ENCODE measurements at regions not wholly inside any gene's neighbourhood (a gene's known extent, or its start where the extent isn't known, plus 50 kb on each side); places are given as distances from the start of the nearest gene placed in this dataset.

- TF ChIP-seq BHLHE40 (IDR thresholded peaks at IDR 0.05; ENCODE audit: low read depth, low read length): no peak
- TF ChIP-seq POLR2A (IDR thresholded peaks at IDR 0.05; ENCODE audit: low read depth, low read length): no peak
- no peak for TF ChIP-seq MAZ (IDR thresholded peaks at IDR 0.05; ENCODE audit: borderline replicate concordance, low read depth, low read length)
- TF ChIP-seq MAFK (IDR thresholded peaks at IDR 0.05; ENCODE audit: low read depth, low read length): no peak
- no peak for TF ChIP-seq NFE2L2 (IDR thresholded peaks at IDR 0.05; ENCODE audit: low read depth, low read length)
- no peak for TF ChIP-seq CEBPB (IDR thresholded peaks at IDR 0.05; ENCODE audit: low read depth, low read length)
- TF ChIP-seq RFX5 (IDR thresholded peaks at IDR 0.05; ENCODE audit: low read depth, low read length): no peak
- TF ChIP-seq RAD21 (IDR thresholded peaks at IDR 0.05; ENCODE audit: low read length): no peak
- no peak for TF ChIP-seq USF2 (IDR thresholded peaks at IDR 0.05; ENCODE audit: low read depth, low read length)
- no peak overlapping the region for H3K9ac ChIP-seq (ENCODE audit: low read depth, low read length)
- no peak overlapping the region for H2BK120ac ChIP-seq (ENCODE audit: low read depth, low read length)
- ATAC-seq (ENCODE audit: low read depth) (no peak), DNase-seq (no peak)
- H3K18ac ChIP-seq (ENCODE audit: low read depth, low read length): no peak overlapping the region; the same call in 1 of the 2 replicates
- ChIA-PET CTCF (no interaction called here), POLR2A (ENCODE audit: unreplicated experiment) (no interaction called here)
- no peak overlapping the region for H2BK5ac ChIP-seq (ENCODE audit: low read depth, low read length, poor library complexity, severe bottlenecking)
- no peak overlapping the region; the same call in 1 of the 2 replicates for H3K14ac ChIP-seq (replicated peaks; ENCODE audit: low read depth, low read length)
- no peak overlapping the region for H3K27ac ChIP-seq (ENCODE audit: insufficient read depth, low read length)
- no peak overlapping the region for H2AFZ ChIP-seq (replicated peaks; ENCODE audit: low read length, poor library complexity)
- intact Hi-C loops (cut with micrococcal nuclease) (no loop called here), in situ Hi-C loops (cut with MboI; ENCODE audit: low sequenced_read_pairs) (no loop called here), dilution Hi-C loops (cut with HindIII; ENCODE audit: low sequenced_read_pairs, unreplicated experiment) (no loop called here)
- no peak overlapping the region for H3K56ac ChIP-seq (ENCODE audit: extremely low read depth, insufficient read depth, low read length)
- H2BK20ac ChIP-seq (ENCODE audit: low read depth, low read length): no peak overlapping the region; the same call in 1 of the 2 replicates
- H3K9me1 ChIP-seq (ENCODE audit: insufficient read depth, low read length): no peaks in the 10 kb centered on the region
- H2AK5ac ChIP-seq (ENCODE audit: low read depth, low read length): no peak overlapping the region
- H3K9me3 ChIP-seq (ENCODE audit: control insufficient read depth, insufficient read depth, low read length): no peaks in the 10 kb centered on the region
- H2BK15ac ChIP-seq (ENCODE audit: low read depth, low read length): peak overlapping the region; percentile 27; the same call in 1 of the 3 replicates
- H3K4ac ChIP-seq (ENCODE audit: low read depth, low read length): no peak overlapping the region
- WGBS, 2 experiments (ENCODE audit: extremely low coverage in 2 of 2, insufficient read length in 1 of 2): no CpG with 5 or more reads among the region's 2 CpGs
- no peak overlapping the region for H2AK9ac ChIP-seq (replicated peaks; ENCODE audit: low read depth, low read length, poor library complexity)
- no peaks in the 10 kb centered on the region for H3K79me1 ChIP-seq (ENCODE audit: low read depth in 1 of 2, low read length in 2 of 2)
- H3K36me3 ChIP-seq (ENCODE audit: control insufficient read depth, insufficient read depth, low read length): no peaks in the 10 kb centered on the region
- no peak overlapping the region for H3K4me3 ChIP-seq (ENCODE audit: insufficient read depth, low read depth, low read length)
- H3K23ac ChIP-seq (ENCODE audit: low read depth, low read length): no peak overlapping the region
- BruUV-seq (replicated peaks): no TSS peak
- H3K4me1 ChIP-seq (ENCODE audit: control insufficient read depth, insufficient read depth, low read length): peaks cover 4% of the 10 kb centered on the region
- H4K8ac ChIP-seq (ENCODE audit: low read depth in 2 of 2, low read length in 2 of 2): no peak overlapping the region
- no peaks in the 10 kb centered on the region for H3K27me3 ChIP-seq (ENCODE audit: control insufficient read depth, insufficient read depth, low read length)
- H3K4me2 ChIP-seq (ENCODE audit: low read depth, low read length): no peak overlapping the region
- H4K91ac ChIP-seq (ENCODE audit: insufficient read depth, low read depth, low read length): no peak overlapping the region
- no peak overlapping the region for H4K5ac ChIP-seq (ENCODE audit: low read depth, low read length)
- no peaks in the 10 kb centered on the region for H4K20me1 ChIP-seq (ENCODE audit: insufficient read depth, low read length)
Measured at GRCh38 chr13:47146991-47147811, 250.3 kb upstream of the HTR2A start.
